HCT116 (cell line): ENCODE measurements at regions not wholly inside any gene's neighbourhood (a gene's known extent, or its start where the extent isn't known, plus 50 kb on each side); places are given as distances from the start of the nearest gene placed in this dataset.

Experiments
- CBX3 ChIP-seq: IDR thresholded peaks from 2 replicates; pipeline ENCODE4 v1.6.1; 2012; ENCODE audit warnings: low read depth
- CTCF ChIP-seq, 3 experiments: fragments of 200-600 bp in 1 of 3; sonication (generic) in 1 of 3; IDR thresholded peaks in 2 of 3; conservative IDR thresholded peaks in 1 of 3; 2 replicates each; pipeline ENCODE4 v1.5.1; 2012 to 2017; ENCODE audit warnings: low read depth in 2 of 3, low read length in 2 of 3, antibody characterized with exemption in 1 of 3, borderline replicate concordance in 1 of 3, control low read depth in 1 of 3, mild to moderate bottlenecking in 1 of 3, mixed read lengths in 1 of 3, mixed run types in 1 of 3, moderate library complexity in 1 of 3; ENCODE audit not compliant: insufficient read depth in 1 of 3

- TF ChIP-seq CBX3 (no peak), CTCF (IDR thresholded peaks at IDR 0.05 in 2 of 3, conservative IDR thresholded peaks at IDR 0.05 in 1 of 3; ENCODE audit: borderline replicate concordance in 1 of 3, insufficient read depth in 1 of 3, low read depth in 2 of 3, low read length in 2 of 3) (no peak)
Observed at GRCh38 chr20:39936401-39936800, 752.6 kb downstream of the MAFB start.
